ENCODE measurements at regions not wholly inside any gene's neighbourhood (a gene's known extent, or its start where the extent isn't known, plus 50 kb on each side); places are given as distances from the start of the nearest gene placed in this dataset.

- TF ChIP-seq, protein P1, sequence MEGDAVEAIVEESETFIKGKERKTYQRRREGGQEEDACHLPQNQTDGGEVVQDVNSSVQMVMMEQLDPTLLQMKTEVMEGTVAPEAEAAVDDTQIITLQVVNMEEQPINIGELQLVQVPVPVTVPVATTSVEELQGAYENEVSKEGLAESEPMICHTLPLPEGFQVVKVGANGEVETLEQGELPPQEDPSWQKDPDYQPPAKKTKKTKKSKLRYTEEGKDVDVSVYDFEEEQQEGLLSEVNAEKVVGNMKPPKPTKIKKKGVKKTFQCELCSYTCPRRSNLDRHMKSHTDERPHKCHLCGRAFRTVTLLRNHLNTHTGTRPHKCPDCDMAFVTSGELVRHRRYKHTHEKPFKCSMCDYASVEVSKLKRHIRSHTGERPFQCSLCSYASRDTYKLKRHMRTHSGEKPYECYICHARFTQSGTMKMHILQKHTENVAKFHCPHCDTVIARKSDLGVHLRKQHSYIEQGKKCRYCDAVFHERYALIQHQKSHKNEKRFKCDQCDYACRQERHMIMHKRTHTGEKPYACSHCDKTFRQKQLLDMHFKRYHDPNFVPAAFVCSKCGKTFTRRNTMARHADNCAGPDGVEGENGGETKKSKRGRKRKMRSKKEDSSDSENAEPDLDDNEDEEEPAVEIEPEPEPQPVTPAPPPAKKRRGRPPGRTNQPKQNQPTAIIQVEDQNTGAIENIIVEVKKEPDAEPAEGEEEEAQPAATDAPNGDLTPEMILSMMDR (IDR thresholded peaks at IDR 0.05) = no peak
- TF ChIP-seq EP300 (IDR thresholded peaks at IDR 0.05) = no peak
Measured at GRCh38 chr12:93146970-93147369, 217.9 kb upstream of the EEA1 start.

All from ovary (tissue), 3 donors.